ENCODE measurements at regions not wholly inside any gene's neighbourhood (a gene's known extent, or its start where the extent isn't known, plus 50 kb on each side); places are given as distances from the start of the nearest gene placed in this dataset.

GRCh38 chr4:181030961-181031360, 1212.2 kb upstream of the TENM3 start:
- H3K4me3 ChIP-seq (ENCODE audit: low read depth, low read length): no peak overlapping the region
- DNase-seq (ENCODE audit: low read depth): peak; percentile 91
- no peak for TF ChIP-seq CTCF (IDR thresholded peaks at IDR 0.05; ENCODE audit: insufficient read depth, low read length)

GRCh38 chr4:181043486-181043885, 1199.7 kb upstream of the TENM3 start:
- no peak overlapping the region for H3K4me3 ChIP-seq (ENCODE audit: low read depth, low read length)
- DNase-seq (ENCODE audit: low read depth): no peak
- TF ChIP-seq CTCF (IDR thresholded peaks at IDR 0.05; ENCODE audit: insufficient read depth, low read length): no peak

GRCh38 chr4:181046809-181047208, 1196.4 kb upstream of the TENM3 start:
- no peak for TF ChIP-seq CTCF (IDR thresholded peaks at IDR 0.05; ENCODE audit: insufficient read depth, low read length)
- DNase-seq (ENCODE audit: low read depth): no peak
- H3K4me3 ChIP-seq (ENCODE audit: low read depth, low read length): no peak overlapping the region

- no peak for DNase-seq (ENCODE audit: low read depth)
- TF ChIP-seq CTCF (IDR thresholded peaks at IDR 0.05; ENCODE audit: insufficient read depth, low read length): no peak
- H3K4me3 ChIP-seq (ENCODE audit: low read depth, low read length): no peak overlapping the region
Observed at GRCh38 chr4:181051931-181052330, 1191.3 kb upstream of the TENM3 start.

GRCh38 chr4:181061787-181062186, 1181.4 kb upstream of the TENM3 start:
- DNase-seq (ENCODE audit: low read depth): no peak
- no peak for TF ChIP-seq CTCF (IDR thresholded peaks at IDR 0.05; ENCODE audit: insufficient read depth, low read length)
- H3K4me3 ChIP-seq (ENCODE audit: low read depth, low read length): no peak overlapping the region

GRCh38 chr4:181063212-181063611, 1180.0 kb upstream of the TENM3 start:
- no peak for DNase-seq (ENCODE audit: low read depth)
- no peak for TF ChIP-seq CTCF (IDR thresholded peaks at IDR 0.05; ENCODE audit: insufficient read depth, low read length)
- H3K4me3 ChIP-seq (ENCODE audit: low read depth, low read length): no peak overlapping the region

GRCh38 chr4:181077341-181077740, 1165.9 kb upstream of the TENM3 start:
- no peak for DNase-seq (ENCODE audit: low read depth)
- no peak overlapping the region for H3K4me3 ChIP-seq (ENCODE audit: low read depth, low read length)
- no peak for TF ChIP-seq CTCF (IDR thresholded peaks at IDR 0.05; ENCODE audit: insufficient read depth, low read length)
